ENCODE measurements at regions not wholly inside any gene's neighbourhood (a gene's known extent, or its start where the extent isn't known, plus 50 kb on each side); places are given as distances from the start of the nearest gene placed in this dataset.

DNA sequence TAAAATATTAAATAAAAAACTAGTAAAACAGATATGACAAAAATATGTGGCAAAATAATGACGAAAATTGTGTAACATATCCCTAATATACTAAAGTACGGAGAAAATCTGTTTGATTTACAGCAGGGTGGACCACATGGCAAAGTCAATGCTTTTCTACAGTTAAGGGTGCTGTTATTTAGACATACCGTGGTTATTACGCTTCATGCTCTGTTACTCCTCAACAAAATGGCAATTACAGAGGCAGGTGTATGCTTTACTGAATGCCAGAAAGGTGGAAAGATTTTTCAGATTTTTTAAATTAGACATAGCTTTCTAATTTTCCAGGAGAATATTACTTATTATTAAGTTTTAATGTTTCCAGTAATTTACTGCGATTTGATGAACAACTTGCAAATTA lies 343.9 kb upstream of the DPYD start:
- intact Hi-C loops (cut with micrococcal nuclease), result no loop called here
- no peak for ATAC-seq
- no peak for DNase-seq

DNA sequence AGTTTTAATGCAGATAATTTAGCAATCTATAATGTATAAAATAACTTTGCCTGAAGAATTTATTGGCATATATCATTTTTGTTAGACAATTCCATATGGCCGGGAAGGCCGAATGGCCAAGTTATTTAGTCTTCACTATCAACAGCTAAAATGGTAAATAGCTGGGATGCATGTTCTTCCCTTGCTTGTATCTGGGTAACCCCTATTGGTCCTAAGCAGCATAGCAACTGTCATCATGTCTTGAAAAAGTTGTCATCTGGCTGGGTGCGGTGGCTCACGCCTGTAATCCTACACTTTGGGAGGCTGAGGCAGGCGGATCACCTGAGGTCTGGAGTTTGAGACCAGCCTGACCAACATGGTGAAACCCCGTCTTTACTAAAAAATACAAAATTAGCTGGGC lies 340.0 kb upstream of the DPYD start:
- intact Hi-C loops (cut with micrococcal nuclease), result no loop called here
- DNase-seq (no peak), ATAC-seq (no peak)

DNA sequence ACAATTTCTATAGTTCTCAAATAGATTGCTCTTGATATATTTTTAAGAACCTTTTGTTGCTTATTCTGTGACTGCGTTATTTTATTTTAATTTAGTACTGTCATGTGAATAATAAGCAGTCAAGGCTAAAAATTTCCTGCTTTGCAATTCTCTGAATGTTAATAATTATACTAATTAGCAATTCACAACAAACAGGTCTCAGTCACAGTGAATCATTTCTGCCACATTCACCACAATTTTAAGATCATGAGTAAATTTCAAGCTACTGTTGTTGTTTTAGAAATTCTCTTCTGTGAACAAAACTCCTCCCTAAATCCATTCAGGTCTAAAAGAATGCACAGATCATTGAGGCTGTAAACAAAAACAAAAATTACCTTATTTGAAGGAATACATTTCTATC lies 339.6 kb upstream of the DPYD start:
- no peak for ATAC-seq

DNA sequence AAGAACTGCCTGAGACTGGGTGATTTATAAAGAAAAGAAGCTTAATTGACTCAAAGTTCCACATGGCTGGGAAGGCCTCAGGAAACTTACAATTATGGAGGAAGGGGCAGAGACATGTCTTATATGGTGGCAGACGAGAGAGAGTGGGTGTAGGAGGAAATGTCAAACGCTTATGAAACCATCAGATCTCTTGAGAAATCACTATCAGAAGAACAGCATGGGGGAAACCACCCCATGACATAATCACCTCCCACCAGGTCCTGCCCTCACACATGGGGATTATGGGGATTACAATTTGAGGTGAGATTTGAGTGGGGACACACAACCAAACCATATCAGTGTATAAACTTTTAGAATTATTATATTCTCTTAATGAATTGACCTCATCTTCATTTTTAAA lies 335.9 kb upstream of the DPYD start:
- ATAC-seq, result no peak
- intact Hi-C loops (cut with micrococcal nuclease), result no loop called here

More for the DNA sequence above, 339.6 kb upstream of the DPYD start:
- intact Hi-C loops (cut with micrococcal nuclease), result no loop called here
- DNase-seq, result no peak

DNA sequence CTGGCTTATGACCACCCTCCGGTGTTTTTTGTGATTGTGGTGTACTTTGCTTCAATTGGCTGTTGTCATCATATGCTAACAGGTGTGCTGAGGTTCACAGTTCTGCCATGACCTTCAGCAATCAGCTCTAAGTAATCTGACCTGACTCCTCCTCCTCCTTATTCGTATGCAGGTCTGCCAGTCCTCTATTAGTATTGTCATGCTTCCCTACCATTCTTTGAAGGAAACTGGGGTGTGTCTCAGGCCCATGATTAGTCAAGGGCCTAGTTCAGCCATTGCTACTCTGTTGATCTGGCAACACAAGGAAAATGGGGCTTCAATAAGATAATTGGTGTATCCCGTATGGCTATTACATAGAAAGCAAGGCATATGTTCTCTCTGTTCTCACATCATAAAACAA lies 332.3 kb upstream of the DPYD start:
- intact Hi-C loops (cut with micrococcal nuclease), result no loop called here
- no peak for DNase-seq
- no peak for ATAC-seq

More for the DNA sequence above, 335.9 kb upstream of the DPYD start:
- DNase-seq, result no peak

DNA sequence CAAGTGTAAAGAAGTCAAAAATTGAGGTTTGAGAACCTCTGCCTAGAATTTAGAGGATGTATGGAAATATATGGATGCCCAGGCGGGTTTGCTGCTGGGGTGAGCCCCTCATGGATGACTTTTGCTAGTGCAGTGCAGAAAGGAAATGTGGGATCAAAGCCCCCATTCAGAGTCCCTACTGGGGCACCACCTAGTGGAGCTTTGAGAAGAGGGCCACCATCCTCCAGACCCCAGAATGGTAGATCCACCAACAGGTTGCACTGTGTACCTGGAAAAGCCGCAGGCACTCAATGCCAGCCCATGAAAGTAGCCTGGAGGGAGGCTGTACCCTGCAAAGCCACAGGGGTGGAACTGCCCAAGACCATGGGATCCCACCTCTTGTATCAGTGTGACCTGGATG lies 330.7 kb upstream of the DPYD start:
- ATAC-seq (no peak), DNase-seq (no peak)
- intact Hi-C loops (cut with micrococcal nuclease), result no loop called here

DNA sequence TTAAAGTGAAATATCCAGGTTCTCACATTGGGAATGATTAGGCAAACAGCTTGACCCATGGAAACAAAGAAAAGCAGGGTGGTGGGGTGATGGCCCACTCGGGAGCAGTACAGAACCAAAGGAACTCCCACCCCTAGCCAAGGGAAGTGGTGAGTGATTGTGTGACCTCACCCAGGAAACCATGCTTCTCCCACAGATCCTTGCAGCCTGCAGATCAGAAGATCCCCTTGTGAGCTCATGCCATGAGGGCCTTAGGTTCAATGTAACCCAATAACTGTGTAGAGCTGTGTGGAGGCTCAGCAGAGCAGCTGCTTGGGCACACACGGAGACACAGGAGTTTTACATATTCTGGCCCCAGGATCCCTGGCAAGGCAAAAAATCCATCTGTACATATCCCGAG lies 311.8 kb upstream of the DPYD start:
- intact Hi-C loops (cut with micrococcal nuclease), result no loop called here
- DNase-seq, result no peak
- no peak for ATAC-seq

DNA sequence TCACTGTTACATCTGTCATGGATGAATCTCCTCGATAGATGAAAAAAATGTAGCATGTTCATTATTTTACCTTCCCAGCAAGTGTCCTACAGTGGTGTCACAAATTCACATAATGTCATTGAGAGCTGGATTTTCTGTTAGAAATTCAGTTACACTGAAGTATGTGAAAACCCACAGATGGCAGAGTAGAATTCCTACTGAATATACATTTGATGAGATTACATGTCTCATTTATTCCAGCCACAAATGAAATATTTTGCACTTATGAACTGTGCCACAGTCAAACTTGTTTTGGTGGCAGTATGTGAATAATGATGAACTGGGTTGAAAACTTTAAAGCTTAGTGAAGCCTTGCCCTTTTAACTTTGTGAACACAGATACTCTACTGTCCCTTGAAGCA lies 301.9 kb upstream of the DPYD start:
- ATAC-seq, result no peak
- intact Hi-C loops (cut with micrococcal nuclease), result no loop called here
- DNase-seq, result no peak

DNA sequence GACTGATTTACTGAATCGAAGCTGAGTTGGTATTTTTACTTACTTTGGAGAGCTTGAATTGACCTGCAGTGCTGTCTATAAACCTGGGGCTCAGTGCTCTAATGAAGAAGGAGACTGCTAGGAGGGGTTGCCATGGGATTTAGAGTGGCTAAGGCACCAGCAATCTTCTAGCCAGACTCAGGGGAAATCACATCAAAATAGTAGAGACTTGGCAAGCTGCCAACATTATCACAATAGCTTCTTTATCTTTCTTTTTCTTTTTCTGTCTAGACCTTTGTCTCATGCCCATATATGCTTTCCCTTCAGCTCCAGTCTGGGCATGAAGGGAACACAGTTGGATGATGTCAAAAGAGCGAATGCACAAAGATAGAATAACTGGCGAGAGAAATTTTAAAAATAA lies 301.1 kb upstream of the DPYD start:
- intact Hi-C loops (cut with micrococcal nuclease), result no loop called here
- no peak for ATAC-seq
- no peak for DNase-seq

DNA sequence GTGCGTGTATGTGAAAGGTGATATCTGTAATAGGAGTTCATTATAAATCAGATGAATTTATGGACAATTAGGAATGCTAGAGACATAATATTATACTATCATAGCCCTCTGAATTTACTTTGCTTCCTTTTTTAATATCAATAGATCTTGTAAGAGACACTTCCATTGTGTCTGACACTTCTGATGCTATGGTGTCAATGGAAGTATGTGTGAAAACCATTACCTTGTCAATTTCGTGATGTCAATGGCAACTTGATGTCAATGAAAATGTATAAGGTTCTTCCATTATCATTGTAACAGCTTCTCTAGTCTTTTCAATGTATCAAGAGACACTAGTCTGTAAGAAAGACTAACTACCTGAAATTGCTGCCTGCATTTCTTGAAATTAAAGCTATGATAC lies 296.8 kb upstream of the DPYD start:
- DNase-seq (no peak), ATAC-seq (no peak)
- intact Hi-C loops (cut with micrococcal nuclease), result no loop called here

DNA sequence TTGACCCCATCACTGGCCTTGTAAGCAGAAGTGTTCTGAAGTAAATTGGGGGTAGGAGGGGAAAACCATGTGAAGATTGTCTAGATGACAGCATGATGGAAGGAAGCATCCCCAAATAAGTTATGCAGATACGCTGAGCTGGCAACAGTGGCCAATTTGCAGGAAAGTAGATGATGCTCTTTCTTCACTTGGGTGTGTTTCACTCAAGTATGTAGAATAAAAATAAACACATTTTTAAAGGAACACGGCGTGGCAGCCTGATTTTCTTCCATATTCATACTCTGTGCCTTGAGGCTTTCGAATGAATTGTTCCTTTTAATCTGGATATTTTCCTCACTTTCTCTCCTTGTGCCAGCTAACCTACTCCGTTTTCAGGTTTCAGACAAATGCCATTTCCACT lies 295.5 kb upstream of the DPYD start:
- ATAC-seq, result no peak
- no peak for DNase-seq
- intact Hi-C loops (cut with micrococcal nuclease), result no loop called here

DNA sequence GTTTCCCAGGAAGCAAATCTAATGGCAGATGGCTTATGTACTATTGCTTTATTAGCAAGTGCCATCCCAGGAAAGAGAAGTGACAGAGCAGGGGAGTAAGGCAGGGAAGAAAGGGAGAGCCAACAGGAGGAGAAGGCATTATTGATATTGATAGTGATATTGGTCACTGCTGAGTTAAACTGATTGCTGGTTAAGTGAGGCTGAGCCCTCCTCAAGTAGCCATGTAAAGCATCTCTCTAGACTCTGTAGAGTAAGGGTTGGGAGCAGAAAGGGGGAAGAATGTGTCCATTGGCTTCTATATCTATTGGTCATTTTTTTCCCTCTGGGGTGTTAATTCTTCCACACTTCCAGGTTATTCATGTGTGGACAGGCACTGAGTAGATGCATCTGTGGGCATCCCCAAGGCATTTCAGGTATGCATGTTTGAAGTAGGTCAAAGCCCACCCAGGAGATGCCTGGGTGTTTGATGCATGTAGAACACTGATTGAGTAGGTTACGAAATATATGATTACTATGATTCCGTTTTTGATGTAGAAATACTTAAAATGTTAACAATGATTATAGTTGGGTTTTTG lies 290.5 kb upstream of the DPYD start:
- intact Hi-C loops (cut with micrococcal nuclease), result no loop called here
- ATAC-seq (no peak), DNase-seq (no peak)

DNA sequence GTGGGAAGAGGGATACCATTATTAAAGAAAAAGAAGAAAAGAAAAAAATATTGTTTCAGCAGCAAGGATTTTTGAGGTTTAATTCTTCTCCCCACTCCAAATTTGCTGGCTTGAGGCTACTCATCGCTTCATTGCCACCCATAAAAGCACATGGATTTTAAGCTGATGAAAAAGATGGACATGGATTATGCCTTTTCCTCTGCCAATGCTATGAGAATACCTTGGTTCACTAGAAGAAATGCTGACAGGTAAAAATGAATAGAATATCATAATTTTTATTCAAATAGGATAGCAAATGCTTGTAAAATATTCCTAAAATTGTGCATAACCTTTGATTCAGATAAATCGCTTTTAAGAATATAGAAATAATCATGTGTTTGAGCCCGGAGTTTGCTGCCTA lies 289.7 kb upstream of the DPYD start:
- no peak for ATAC-seq

DNA sequence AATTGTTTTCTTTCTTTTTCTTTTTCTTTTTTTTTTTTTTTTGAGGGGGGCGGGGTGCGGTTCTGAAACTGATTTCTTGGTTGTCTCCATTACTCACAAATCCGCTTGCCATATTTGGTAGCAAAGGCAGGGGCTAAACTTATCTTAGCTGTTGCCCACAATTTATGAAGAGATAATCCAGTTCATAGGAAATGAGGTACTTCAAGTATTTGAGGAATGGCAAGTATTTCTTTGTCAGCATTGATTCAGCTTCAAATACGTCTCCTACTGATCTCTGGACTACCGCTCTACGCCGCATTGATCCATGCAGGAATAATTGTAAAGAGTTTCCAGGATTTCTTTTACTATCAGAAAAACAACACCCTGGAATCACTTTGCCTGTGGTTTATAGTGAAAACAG lies 289.2 kb upstream of the DPYD start:
- ATAC-seq (no peak), DNase-seq (no peak)
- intact Hi-C loops (cut with micrococcal nuclease), result no loop called here

More for the DNA sequence above, 289.7 kb upstream of the DPYD start:
- no peak for DNase-seq
- intact Hi-C loops (cut with micrococcal nuclease), result no loop called here

DNA sequence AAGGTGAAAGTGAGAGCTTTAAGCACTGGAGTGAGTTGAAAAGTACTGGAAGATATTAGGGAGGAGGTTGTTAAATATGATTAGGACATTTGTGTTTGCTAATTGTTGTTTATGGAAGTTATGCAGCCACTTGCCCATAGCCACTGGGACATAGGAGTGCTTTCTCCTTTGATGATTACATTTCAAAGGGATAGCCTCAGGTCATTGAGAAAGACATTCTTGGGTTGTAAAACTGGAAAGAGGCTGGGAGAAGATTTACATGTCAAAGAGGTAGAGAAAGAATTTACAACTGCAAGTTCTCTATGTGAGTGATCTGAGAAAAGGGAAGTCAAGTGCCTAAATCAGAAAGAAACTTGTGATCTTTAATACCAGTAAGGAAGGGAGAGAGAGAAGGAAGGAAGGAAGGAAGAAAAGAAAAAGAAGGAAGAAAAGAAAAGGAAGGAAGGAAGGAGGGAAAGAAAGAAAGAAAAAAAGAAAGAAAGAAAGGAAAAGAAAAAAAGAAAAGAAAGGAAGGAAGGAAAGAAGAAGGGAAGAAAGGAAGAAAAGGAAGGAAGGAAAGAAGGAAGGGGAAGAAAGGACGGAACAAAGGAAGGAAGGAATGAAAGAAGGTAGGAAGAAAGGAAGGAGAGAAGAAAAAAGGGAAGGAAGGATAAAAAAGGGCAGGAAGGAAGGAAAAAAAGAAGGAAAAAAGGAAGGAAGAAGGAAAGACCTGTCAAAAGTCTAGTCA lies 284.6 kb upstream of the DPYD start:
- intact Hi-C loops (cut with micrococcal nuclease), result no loop called here
- no peak for ATAC-seq

DNA sequence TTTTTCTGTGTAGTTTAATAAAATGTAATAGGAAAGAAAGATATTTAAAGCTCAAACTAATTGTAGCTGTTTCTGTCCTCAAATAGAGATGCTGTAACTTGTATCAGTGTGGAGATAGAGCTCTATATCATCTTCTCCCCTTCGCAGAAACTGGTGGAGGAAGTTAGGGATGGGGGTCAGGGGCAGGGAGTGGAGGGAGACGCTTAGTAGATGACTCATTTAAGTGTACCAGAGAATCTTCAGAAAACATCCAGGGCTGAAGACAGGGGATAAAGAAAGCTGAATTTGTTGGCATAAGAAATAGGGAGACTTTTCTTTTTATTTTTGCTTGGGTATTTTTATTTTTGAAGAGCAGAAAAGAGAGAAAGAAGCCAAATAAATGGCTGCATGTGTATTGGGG lies 282.6 kb upstream of the DPYD start:
- DNase-seq (no peak), ATAC-seq (no peak)
- intact Hi-C loops (cut with micrococcal nuclease), result no loop called here

More for the DNA sequence above, 284.6 kb upstream of the DPYD start:
- no peak for DNase-seq

DNA sequence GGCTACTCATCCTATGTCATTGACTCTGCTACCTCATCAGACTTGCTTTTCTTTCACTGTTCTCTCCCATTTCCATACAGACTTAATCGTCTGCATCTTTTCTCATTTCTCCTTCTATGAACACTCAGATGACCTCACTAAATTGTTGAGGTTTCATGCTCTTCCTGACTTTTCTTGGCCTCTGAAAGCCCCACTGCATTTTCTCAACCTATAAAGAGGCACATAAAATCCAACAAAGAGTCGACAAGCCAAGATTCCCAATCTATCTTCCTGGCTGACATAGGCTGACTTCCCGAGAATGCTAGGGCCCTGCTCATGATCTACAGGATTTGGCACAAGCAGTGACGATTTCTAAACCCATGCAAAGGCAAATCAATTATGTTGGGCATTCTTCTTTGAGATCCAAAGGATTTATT lies 280.8 kb upstream of the DPYD start:
- intact Hi-C loops (cut with micrococcal nuclease), result no loop called here
- ATAC-seq (no peak), DNase-seq (no peak)

DNA sequence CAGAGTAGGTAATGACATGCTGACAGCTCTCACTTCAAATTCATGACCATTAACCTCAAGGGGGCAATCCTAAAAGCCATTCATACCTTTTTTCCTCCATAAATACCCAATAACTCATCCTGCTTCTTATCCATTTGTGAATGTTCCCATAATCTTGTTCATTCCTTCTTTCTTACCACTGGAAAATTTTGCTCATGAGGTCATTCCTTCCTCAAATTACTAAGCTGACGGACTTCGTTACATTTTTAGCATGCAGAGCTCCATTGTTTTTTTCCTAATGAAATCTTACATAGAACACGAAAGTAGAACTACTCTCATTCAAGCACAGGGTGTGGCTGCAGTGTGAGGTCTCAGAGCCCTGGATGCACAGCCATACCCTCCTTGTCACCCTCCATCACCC lies 276.5 kb upstream of the DPYD start:
- intact Hi-C loops (cut with micrococcal nuclease), result no loop called here
- no peak for DNase-seq
- ATAC-seq, result no peak

DNA sequence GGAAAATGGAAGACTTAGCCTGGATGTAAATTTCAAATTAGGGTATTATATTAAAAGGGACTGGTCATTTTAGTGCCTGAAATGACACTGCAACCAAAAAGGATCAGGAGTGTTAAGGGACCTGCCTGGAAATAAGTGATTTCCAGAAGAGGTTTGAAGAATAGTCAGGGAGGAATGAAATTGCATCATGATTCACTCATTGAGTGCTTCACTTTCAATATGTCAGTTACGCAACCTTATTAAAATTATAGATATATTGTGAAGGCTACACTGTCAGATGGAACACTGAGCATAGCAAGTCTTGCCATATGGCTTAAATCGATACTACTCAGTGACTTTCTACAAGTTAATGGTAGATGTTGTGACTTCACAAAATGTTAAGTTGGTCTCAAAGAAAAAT lies 275.2 kb upstream of the DPYD start:
- intact Hi-C loops (cut with micrococcal nuclease), result no loop called here
- no peak for ATAC-seq
- DNase-seq, result no peak

DNA sequence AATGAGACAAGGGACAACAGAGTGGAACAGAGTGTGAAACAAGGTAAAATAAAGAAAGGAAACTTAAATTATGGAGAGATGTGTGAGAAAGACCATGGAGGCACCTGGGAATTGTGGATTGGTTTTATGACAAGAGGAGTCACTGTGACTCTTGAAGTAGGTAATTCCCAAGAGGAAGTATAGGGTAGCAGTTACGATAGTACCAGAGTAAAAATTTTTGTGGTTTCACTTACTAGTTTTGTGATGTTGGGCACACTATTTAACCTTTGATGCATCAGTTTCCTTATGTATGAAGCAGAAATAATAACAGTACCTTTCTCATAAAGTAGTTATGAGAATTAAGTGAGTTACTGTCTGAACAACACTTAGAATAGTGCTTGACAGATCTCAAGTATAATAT lies 267.9 kb upstream of the DPYD start:
- no peak for DNase-seq
- ATAC-seq, result no peak
- intact Hi-C loops (cut with micrococcal nuclease), result no loop called here

DNA sequence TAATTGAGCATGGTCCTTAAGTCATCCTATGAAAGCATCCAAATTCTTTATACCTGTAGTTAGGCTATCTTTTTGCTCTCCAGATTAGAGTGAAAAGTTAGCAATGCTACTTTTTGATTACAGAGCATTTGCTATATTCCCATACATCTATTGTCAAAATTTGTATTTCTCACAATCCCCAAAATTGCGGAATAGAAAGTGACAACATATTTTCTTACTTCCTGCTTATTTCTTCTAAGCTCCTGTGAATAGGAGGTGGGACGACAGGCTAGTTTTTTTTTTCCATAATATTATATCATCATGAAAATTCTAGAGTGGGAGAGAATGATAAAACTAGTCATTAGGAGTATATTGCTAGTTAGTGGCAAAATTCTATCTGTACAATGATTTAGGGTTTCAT lies 264.0 kb upstream of the DPYD start:
- no peak for DNase-seq
- ATAC-seq, result no peak
- intact Hi-C loops (cut with micrococcal nuclease), result no loop called here

Measured in left ventricle myocardium superior (tissue), 1 donor.